RWPE2 (cell line): ENCODE measurements at regions not wholly inside any gene's neighbourhood (a gene's known extent, or its start where the extent isn't known, plus 50 kb on each side); places are given as distances from the start of the nearest gene placed in this dataset.

Source experiments
- ATAC-seq: fragments of 200-7000 bp; cut with Tn5 transposase; 3 replicates; pipeline ENCODE4 v1.9.1; 2021; ENCODE audit warnings: low read depth
- DNase-seq: peaks from one replicate; pipeline ENCODE4 v3.0.0-alpha.2; 2020; ENCODE audit warnings: low spot score
- H3K27ac ChIP-seq: fragments of 450-650 bp; 2 replicates; pipeline ENCODE4 v1.5.1; 2017; ENCODE audit warnings: mild to moderate bottlenecking; ENCODE audit not compliant: poor library complexity, severe bottlenecking
- H3K27me3 ChIP-seq: fragments of 250-450 bp; sonication (Bioruptor Pico); 2 replicates; pipeline ENCODE4 v1.5.1; 2021; ENCODE audit warnings: mild to moderate bottlenecking, moderate library complexity; ENCODE audit not compliant: insufficient read depth, poor library complexity, severe bottlenecking
- H3K36me3 ChIP-seq: fragments of 250-450 bp; sonication (Bioruptor Pico); 2 replicates; pipeline ENCODE4 v1.5.1; 2020; ENCODE audit warnings: low read depth, mild to moderate bottlenecking, moderate library complexity
- H3K4me1 ChIP-seq: fragments of 250-450 bp; sonication (Bioruptor Pico); 2 replicates; pipeline ENCODE4 v1.5.1; 2021; ENCODE audit warnings: mild to moderate bottlenecking, moderate library complexity; ENCODE audit not compliant: insufficient read depth, poor library complexity, severe bottlenecking
- H3K4me3 ChIP-seq: fragments of 250-450 bp; sonication (Bioruptor Pico); 2 replicates; pipeline ENCODE4 v1.5.1; 2021; ENCODE audit warnings: mild to moderate bottlenecking, moderate library complexity; ENCODE audit not compliant: severe bottlenecking
- H3K9me3 ChIP-seq: fragments of 250-450 bp; sonication (Bioruptor Pico); 2 replicates; pipeline ENCODE4 v1.5.1; 2021; ENCODE audit warnings: mild to moderate bottlenecking, moderate library complexity; ENCODE audit not compliant: severe bottlenecking
- CTCF ChIP-seq: fragments of 450-650 bp; IDR thresholded peaks from one replicate; pipeline ENCODE4 v1.5.1; 2017; ENCODE audit warnings: mild to moderate bottlenecking, moderate library complexity; ENCODE audit not compliant: poor library complexity, severe bottlenecking

- Histone ChIP-seq H3K4me1 (no peaks in the 10 kb centered on the region), H3K27ac (no peak overlapping the region), H3K36me3 (no peaks in the 10 kb centered on the region), H3K27me3 (peaks cover 5% of the 10 kb centered on the region), H3K4me3 (no peak overlapping the region), H3K9me3 (no peaks in the 10 kb centered on the region)
- ATAC-seq (no peak), DNase-seq (no peak)
- no peak for TF ChIP-seq CTCF
Measured at GRCh38 chr12:41869432-41869831, 275.2 kb downstream of the GXYLT1 start.

GRCh38 chr12:41866878-41867430, 277.7 kb downstream of the GXYLT1 start:
- Histone ChIP-seq H3K27me3 (peaks cover 4% of the 10 kb centered on the region), H3K4me3 (no peak overlapping the region), H3K9me3 (no peaks in the 10 kb centered on the region), H3K36me3 (no peaks in the 10 kb centered on the region), H3K4me1 (no peaks in the 10 kb centered on the region), H3K27ac (no peak overlapping the region)
- TF ChIP-seq CTCF, result no peak
- DNase-seq, result no peak
- ATAC-seq, result no peak

GRCh38 chr12:41856228-41856627, 288.4 kb downstream of the GXYLT1 start:
- no peak for TF ChIP-seq CTCF
- DNase-seq (no peak), ATAC-seq (no peak)
- Histone ChIP-seq H3K36me3 (no peaks in the 10 kb centered on the region), H3K9me3 (no peaks in the 10 kb centered on the region), H3K27me3 (no peaks in the 10 kb centered on the region), H3K27ac (no peak overlapping the region), H3K4me3 (no peak overlapping the region), H3K4me1 (no peaks in the 10 kb centered on the region)

- Histone ChIP-seq H3K4me3 (no peak overlapping the region), H3K9me3 (no peaks in the 10 kb centered on the region), H3K4me1 (no peaks in the 10 kb centered on the region), H3K36me3 (no peaks in the 10 kb centered on the region), H3K27me3 (peaks cover 7% of the 10 kb centered on the region), H3K27ac (no peak overlapping the region)
- ATAC-seq, result no peak
- TF ChIP-seq CTCF, result no peak
- DNase-seq, result no peak
Measured at GRCh38 chr12:41850046-41850445, 294.6 kb downstream of the GXYLT1 start.

GRCh38 chr12:41846718-41847117, 298.0 kb downstream of the GXYLT1 start:
- Histone ChIP-seq H3K4me1 (no peaks in the 10 kb centered on the region), H3K4me3 (no peak overlapping the region), H3K9me3 (no peaks in the 10 kb centered on the region), H3K27me3 (peaks cover 7% of the 10 kb centered on the region), H3K27ac (no peak overlapping the region), H3K36me3 (no peaks in the 10 kb centered on the region)
- TF ChIP-seq CTCF, result no peak
- ATAC-seq (no peak), DNase-seq (no peak)
